Sigmoid colon (tissue), 4 donors: ENCODE measurements at regions not wholly inside any gene's neighbourhood (a gene's known extent, or its start where the extent isn't known, plus 50 kb on each side); places are given as distances from the start of the nearest gene placed in this dataset.

ENCODE experiments used
- CTCF ChIP-seq, 4 experiments: fragments of 450-650 bp in 3 of 4; fragments of 200-600 bp in 1 of 4; IDR thresholded peaks; one replicate each; pipeline ENCODE4 v1.5.1; 2016 to 2019; ENCODE audit warnings: antibody characterized with exemption in 4 of 4, mild to moderate bottlenecking in 3 of 4, moderate library complexity in 2 of 4
- EP300 ChIP-seq, 4 donors: sonication (generic); formaldehyde crosslinking; IDR thresholded peaks; one replicate each; pipeline ENCODE4 v1.6.1; 2017; ENCODE audit warnings: antibody characterized with exemption in 4 of 4

GRCh38 chr19:32266460-32266859 lies 79.0 kb upstream of the ZNF507 start:
- TF ChIP-seq EP300 (IDR thresholded peaks at IDR 0.05): no peak
- TF ChIP-seq CTCF (IDR thresholded peaks at IDR 0.05): no peak
